B cell (primary cell): ENCODE measurements at regions not wholly inside any gene's neighbourhood (a gene's known extent, or its start where the extent isn't known, plus 50 kb on each side); places are given as distances from the start of the nearest gene placed in this dataset.

Experiments used
- ATAC-seq: fragments of 200-7000 bp; cut with Tn5 transposase; one replicate; pipeline ENCODE4 v1.10.0; 2021; ENCODE audit warnings: low read depth, mild to moderate bottlenecking, moderate number of reproducible peaks, moderate library complexity
- CTCF ChIA-PET: fragments of 350-600 bp; sonication (Branson Sonifier 250); formaldehyde crosslinking; loops from one replicate; lab custom pipeline; 2021; ENCODE audit warnings: antibody characterized with exemption, inconsistent platforms; lab: Charles Lee
- POLR2A ChIA-PET: fragments of 350-600 bp; sonication (Branson Sonifier 250); formaldehyde crosslinking; loops from one replicate; lab custom pipeline; 2021; ENCODE audit warnings: antibody characterized with exemption; lab: Charles Lee
- DNase-seq: peaks from one replicate; pipeline ENCODE4 v3.0.0; 2013
- H2AFZ ChIP-seq: 2 replicates; pipeline ENCODE4 v1.6.1; 2012; ENCODE audit warnings: mild to moderate bottlenecking, low read depth, low read length; ENCODE audit not compliant: insufficient read depth, poor library complexity, severe bottlenecking
- H3K27ac ChIP-seq, 2 donors: 1 replicate in 1 of 2; 2 replicates in 1 of 2; pipeline ENCODE4 v1.5.1; 2012 to 2013; ENCODE audit warnings: low read length in 2 of 2, mild to moderate bottlenecking in 2 of 2, moderate library complexity in 1 of 2
- H3K27me3 ChIP-seq, 4 experiments: fragments of 200-600 bp in 1 of 4; sonication (generic) in 1 of 4; replicated peaks in 1 of 4; 1 replicate in 2 of 4; 2 replicates in 2 of 4; pipeline versions ENCODE4 v1.6.1 to v1.7.0; 2013 to 2016; ENCODE audit warnings: low read length in 3 of 4, mild to moderate bottlenecking in 2 of 4, mixed read lengths in 1 of 4, moderate library complexity in 1 of 4; ENCODE audit not compliant: insufficient read depth in 4 of 4, control insufficient read depth in 3 of 4; ENCODE audit errors: control extremely low read depth in 1 of 4
- H3K36me3 ChIP-seq, 2 experiments: replicated peaks in 1 of 2; 1 replicate in 1 of 2; 2 replicates in 1 of 2; pipeline versions ENCODE4 v1.6.1 to v1.7.1; 2013; ENCODE audit warnings: low read length in 1 of 2; ENCODE audit not compliant: insufficient read depth in 2 of 2, control insufficient read depth in 1 of 2; ENCODE audit errors: control extremely low read depth in 1 of 2, extremely low read depth in 1 of 2
- H3K4me1 ChIP-seq, 2 donors: fragments of 200-600 bp in 1 of 2; sonication (generic) in 1 of 2; 1 replicate in 1 of 2; 2 replicates in 1 of 2; pipeline versions ENCODE4 v1.5.1 to v1.6.1; 2013 to 2017; ENCODE audit warnings: low read length in 2 of 2; ENCODE audit not compliant: control insufficient read depth in 2 of 2, insufficient read depth in 2 of 2
- H3K4me2 ChIP-seq: replicated peaks from 2 replicates; pipeline ENCODE3; 2012; ENCODE audit warnings: mild to moderate bottlenecking, low read depth, low read length; ENCODE audit not compliant: poor library complexity, severe bottlenecking
- H3K4me3 ChIP-seq, 5 experiments: fragments of 200-600 bp in 1 of 5; sonication (generic) in 1 of 5; 1 replicate in 3 of 5; 2 replicates in 2 of 5; pipeline versions ENCODE4 v1.5.1 to v1.7.0; 2011 to 2016; ENCODE audit warnings: low read length in 4 of 5, mild to moderate bottlenecking in 4 of 5, low read depth in 2 of 5, control low read depth in 1 of 5, moderate library complexity in 1 of 5; ENCODE audit not compliant: insufficient read depth in 1 of 5; ENCODE audit errors: control extremely low read depth in 1 of 5, extremely low read depth in 1 of 5
- H3K79me2 ChIP-seq: fragments of 200-600 bp; sonication (generic); one replicate; pipeline ENCODE4 v1.6.0; 2016; ENCODE audit warnings: low read length; ENCODE audit not compliant: control insufficient read depth, insufficient read depth
- H3K9ac ChIP-seq: fragments of 200-600 bp; sonication (generic); 2 replicates; pipeline ENCODE4 v1.6.1; 2017; ENCODE audit warnings: mild to moderate bottlenecking, low read length, moderate library complexity
- H3K9me3 ChIP-seq, 3 donors: one replicate each; pipeline versions ENCODE4 v1.6.1 to v1.7.1; 2013; ENCODE audit warnings: low read length in 2 of 3; ENCODE audit not compliant: control insufficient read depth in 2 of 3, insufficient read depth in 1 of 3; ENCODE audit errors: control extremely low read depth in 1 of 3
- H4K20me1 ChIP-seq: 2 replicates; pipeline ENCODE4 v1.6.0; 2012; ENCODE audit warnings: mild to moderate bottlenecking, low read length; ENCODE audit not compliant: insufficient read depth, control insufficient read depth, poor library complexity, severe bottlenecking
- H3K27ac Mint-ChIP-seq: one replicate; pipeline ENCODE4 v1.8.0; 2021; ENCODE audit warnings: mixed read lengths
- H3K27me3 Mint-ChIP-seq: one replicate; pipeline ENCODE4 v1.8.0; 2021; ENCODE audit warnings: mixed read lengths
- H3K4me1 Mint-ChIP-seq: one replicate; pipeline ENCODE4 v1.8.0; 2021; ENCODE audit warnings: mixed read lengths
- H3K4me3 Mint-ChIP-seq: one replicate; pipeline ENCODE4 v1.8.0; 2021; ENCODE audit warnings: mixed read lengths
- H3K9me3 Mint-ChIP-seq: one replicate; pipeline ENCODE4 v1.8.0; 2022; ENCODE audit warnings: mixed read lengths; ENCODE audit not compliant: insufficient read depth
- EZH2 ChIP-seq: IDR thresholded peaks from 2 replicates; pipeline ENCODE4 v1.6.1; 2012; ENCODE audit warnings: borderline replicate concordance, low read depth, mild to moderate bottlenecking, moderate library complexity, low read length; ENCODE audit not compliant: insufficient read depth, poor library complexity, severe bottlenecking
- WGBS: methylation state at CpG from one replicate; pipeline ENCODE4 v1.1.5; 2013; ENCODE audit warnings: missing lambda C conversion rate; ENCODE audit not compliant: insufficient coverage; 5-methylcytosine and 5-hydroxymethylcytosine counted together
- intact Hi-C: fragments of 100-400 bp; cut with micrococcal nuclease; formaldehyde crosslinking; loops from one replicate; pipeline ENCODE4 v1.10.0; 2022
- TF ChIP-seq, protein P1 (sequence below): fragments of 200-600 bp; IDR thresholded peaks from one replicate; pipeline ENCODE4 v1.8.0; 2022; ENCODE audit warnings: antibody characterized with exemption, mild to moderate bottlenecking

DNA sequence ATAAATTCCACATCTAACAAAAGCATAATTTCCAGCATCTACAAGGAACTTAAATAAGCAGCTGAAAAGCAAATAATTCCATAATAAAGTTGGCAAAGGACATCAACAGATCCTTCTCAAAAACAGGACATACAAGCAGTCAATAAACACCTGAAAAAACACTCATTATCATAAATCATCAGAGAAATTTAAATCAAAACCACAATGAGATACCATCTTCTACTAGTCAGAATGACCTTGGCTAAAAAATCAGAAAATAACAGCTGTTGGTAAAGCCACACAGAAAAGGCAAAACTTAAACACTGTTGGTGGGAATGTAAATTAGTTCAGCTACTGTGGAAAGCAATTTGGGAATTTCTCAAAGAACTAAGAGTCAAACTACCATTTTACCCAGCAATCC, 1371.1 kb upstream of the ACO1 start:
- Mint-ChIP-seq H3K27me3 (no peaks in the 10 kb centered on the region), H3K9me3 (peaks cover 4% of the 10 kb centered on the region), H3K27ac (no peak overlapping the region), H3K4me3 (no peak overlapping the region), H3K4me1 (no peaks in the 10 kb centered on the region)
- TF ChIP-seq EZH2: no peak
- TF ChIP-seq, protein P1, sequence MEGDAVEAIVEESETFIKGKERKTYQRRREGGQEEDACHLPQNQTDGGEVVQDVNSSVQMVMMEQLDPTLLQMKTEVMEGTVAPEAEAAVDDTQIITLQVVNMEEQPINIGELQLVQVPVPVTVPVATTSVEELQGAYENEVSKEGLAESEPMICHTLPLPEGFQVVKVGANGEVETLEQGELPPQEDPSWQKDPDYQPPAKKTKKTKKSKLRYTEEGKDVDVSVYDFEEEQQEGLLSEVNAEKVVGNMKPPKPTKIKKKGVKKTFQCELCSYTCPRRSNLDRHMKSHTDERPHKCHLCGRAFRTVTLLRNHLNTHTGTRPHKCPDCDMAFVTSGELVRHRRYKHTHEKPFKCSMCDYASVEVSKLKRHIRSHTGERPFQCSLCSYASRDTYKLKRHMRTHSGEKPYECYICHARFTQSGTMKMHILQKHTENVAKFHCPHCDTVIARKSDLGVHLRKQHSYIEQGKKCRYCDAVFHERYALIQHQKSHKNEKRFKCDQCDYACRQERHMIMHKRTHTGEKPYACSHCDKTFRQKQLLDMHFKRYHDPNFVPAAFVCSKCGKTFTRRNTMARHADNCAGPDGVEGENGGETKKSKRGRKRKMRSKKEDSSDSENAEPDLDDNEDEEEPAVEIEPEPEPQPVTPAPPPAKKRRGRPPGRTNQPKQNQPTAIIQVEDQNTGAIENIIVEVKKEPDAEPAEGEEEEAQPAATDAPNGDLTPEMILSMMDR: no peak
- H3K79me2 ChIP-seq: no peaks in the 10 kb centered on the region
- DNase-seq: no peak
- H4K20me1 ChIP-seq: no peaks in the 10 kb centered on the region
- H3K9ac ChIP-seq: no peak overlapping the region
- no peak overlapping the region for H3K27ac ChIP-seq
- no peak overlapping the region for H2AFZ ChIP-seq
- intact Hi-C loops: no loop called here
- no peaks in the 10 kb centered on the region for H3K9me3 ChIP-seq
- ChIA-PET CTCF (no interaction called here), POLR2A (no interaction called here)
- no peak overlapping the region for H3K4me3 ChIP-seq
- ATAC-seq: no peak
- H3K4me2 ChIP-seq: no peak overlapping the region
- no peaks in the 10 kb centered on the region for H3K27me3 ChIP-seq
- no peaks in the 10 kb centered on the region for H3K4me1 ChIP-seq
- H3K36me3 ChIP-seq: no peaks in the 10 kb centered on the region

DNA sequence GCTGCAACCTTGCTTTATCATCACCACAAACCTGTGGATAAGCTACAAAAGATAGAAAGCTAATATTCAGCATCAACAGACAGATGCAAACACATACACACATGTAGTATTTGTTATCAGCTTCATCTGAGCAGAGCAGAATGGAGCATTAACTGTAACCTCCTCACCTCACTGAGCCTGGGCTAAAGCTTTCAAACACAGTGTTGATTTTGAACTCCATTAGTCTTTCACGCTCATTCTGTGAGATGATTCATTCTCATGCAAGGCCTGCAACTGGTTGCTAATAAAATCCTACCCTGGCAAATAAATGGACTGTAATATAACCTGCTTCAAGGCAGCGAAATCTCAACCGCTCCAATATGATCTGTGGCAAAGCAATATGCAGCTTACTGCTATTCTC, 1360.6 kb upstream of the ACO1 start:
- ATAC-seq (no peak), DNase-seq (no peak)
- ChIA-PET CTCF (no interaction called here), POLR2A (no interaction called here)
- no peak overlapping the region for H3K4me3 ChIP-seq
- H3K79me2 ChIP-seq: no peaks in the 10 kb centered on the region
- H3K27ac ChIP-seq: no peak overlapping the region
- H3K4me1 ChIP-seq: no peaks in the 10 kb centered on the region
- no peaks in the 10 kb centered on the region for H4K20me1 ChIP-seq
- H3K9ac ChIP-seq: no peak overlapping the region
- no peaks in the 10 kb centered on the region for H3K9me3 ChIP-seq
- H3K4me2 ChIP-seq: no peak overlapping the region
- no peaks in the 10 kb centered on the region for H3K36me3 ChIP-seq
- WGBS: 77% methylated on average over 3 of the region's 3 CpGs
- Mint-ChIP-seq H3K27me3 (no peaks in the 10 kb centered on the region), H3K4me1 (no peaks in the 10 kb centered on the region), H3K27ac (no peak overlapping the region), H3K9me3 (no peaks in the 10 kb centered on the region), H3K4me3 (no peak overlapping the region)
- no peak overlapping the region for H2AFZ ChIP-seq
- H3K27me3 ChIP-seq: no peaks in the 10 kb centered on the region
- intact Hi-C loops: no loop called here
- TF ChIP-seq, protein P1: no peak
- no peak for TF ChIP-seq EZH2
